CD4-positive, alpha-beta memory T cell (primary cell): ENCODE measurements at regions not wholly inside any gene's neighbourhood (a gene's known extent, or its start where the extent isn't known, plus 50 kb on each side); places are given as distances from the start of the nearest gene placed in this dataset.

ENCODE experiments used
- CTCF ChIA-PET: fragments of 350-600 bp; sonication (Branson Sonifier 250); formaldehyde crosslinking; loops from one replicate; lab custom pipeline; 2021; ENCODE audit warnings: inconsistent platforms; ENCODE audit not compliant: partially characterized antibody; lab: Charles Lee
- POLR2A ChIA-PET: fragments of 350-600 bp; sonication (Branson Sonifier 250); formaldehyde crosslinking; loops from one replicate; lab custom pipeline; 2021; ENCODE audit not compliant: partially characterized antibody; lab: Charles Lee
- DNase-seq, 5 donors: peaks; one replicate each; pipeline versions ENCODE4 v3.0.0 to v3.0.0-alpha.2; 2020 to 2022; ENCODE audit warnings: mixed read lengths in 1 of 5
- H3K27ac ChIP-seq: one replicate; pipeline ENCODE4 v1.7.0; 2013; ENCODE audit warnings: low read depth, low read length
- H3K27me3 ChIP-seq: 2 replicates; pipeline ENCODE4 v1.7.0; 2013; ENCODE audit warnings: mild to moderate bottlenecking, low read length, moderate library complexity; ENCODE audit not compliant: insufficient read depth
- H3K36me3 ChIP-seq: 2 replicates; pipeline ENCODE4 v1.7.0; 2013; ENCODE audit warnings: mild to moderate bottlenecking, low read length, moderate library complexity; ENCODE audit not compliant: insufficient read depth
- H3K4me1 ChIP-seq: 2 replicates; pipeline ENCODE4 v1.7.0; 2013; ENCODE audit warnings: mild to moderate bottlenecking, low read length, moderate library complexity; ENCODE audit not compliant: insufficient read depth
- H3K4me3 ChIP-seq, 2 donors: one replicate each; pipeline ENCODE4 v1.7.0; 2013; ENCODE audit warnings: low read length in 2 of 2, mild to moderate bottlenecking in 1 of 2
- H3K9me3 ChIP-seq, 2 donors: one replicate each; pipeline ENCODE4 v1.7.0; 2013; ENCODE audit warnings: low read length in 2 of 2, control low read depth in 1 of 2; ENCODE audit not compliant: control insufficient read depth in 1 of 2
- H3K27ac Mint-ChIP-seq, 7 donors: one replicate each; pipeline ENCODE4 v1.8.0; 2020 to 2021; ENCODE audit warnings: mixed read lengths in 7 of 7, mild to moderate bottlenecking in 6 of 7, inconsistent platforms in 3 of 7, moderate library complexity in 3 of 7
- H3K27me3 Mint-ChIP-seq, 2 donors: one replicate each; pipeline ENCODE4 v1.8.0; 2020 to 2021; ENCODE audit warnings: mixed read lengths in 2 of 2
- H3K36me3 Mint-ChIP-seq, 2 donors: one replicate each; pipeline ENCODE4 v1.8.0; 2020 to 2021; ENCODE audit warnings: mixed read lengths in 2 of 2, inconsistent platforms in 1 of 2, mild to moderate bottlenecking in 1 of 2
- H3K4me1 Mint-ChIP-seq, 4 donors: one replicate each; pipeline ENCODE4 v1.8.0; 2020 to 2021; ENCODE audit warnings: mixed read lengths in 4 of 4, mild to moderate bottlenecking in 1 of 4
- H3K4me3 Mint-ChIP-seq, 8 donors: one replicate each; pipeline ENCODE4 v1.8.0; 2020 to 2021; ENCODE audit warnings: mixed read lengths in 8 of 8, mild to moderate bottlenecking in 7 of 8, moderate library complexity in 6 of 8, inconsistent platforms in 3 of 8
- H3K9me3 Mint-ChIP-seq, 8 donors: one replicate each; pipeline ENCODE4 v1.8.0; 2020 to 2021; ENCODE audit warnings: mixed read lengths in 8 of 8, mild to moderate bottlenecking in 5 of 8, inconsistent platforms in 3 of 8, moderate library complexity in 1 of 8
- intact Hi-C: fragments of 100-400 bp; cut with micrococcal nuclease; formaldehyde crosslinking; loops from one replicate; pipeline ENCODE4 v1.15.1; 2023

DNA sequence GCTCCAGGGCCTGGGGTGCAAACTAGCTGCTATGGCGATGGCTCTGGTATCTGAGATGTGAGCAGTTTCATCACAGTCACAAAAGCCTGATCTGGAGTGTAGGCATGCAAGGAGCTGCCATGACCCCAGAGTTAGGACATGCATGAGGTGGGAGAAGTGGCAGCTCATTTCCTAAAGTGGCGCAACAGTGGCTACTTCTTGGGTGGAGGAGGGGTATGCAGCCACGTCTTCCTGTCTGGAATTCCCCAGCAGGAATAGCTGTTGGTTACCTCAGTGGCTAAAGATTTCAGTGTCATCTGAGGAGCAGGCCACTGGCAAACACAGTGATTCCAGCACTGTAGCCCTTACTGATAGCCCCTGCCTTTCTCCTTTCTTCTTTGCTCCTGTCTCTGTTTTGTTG lies 1382.5 kb downstream of the C4orf33 start:
- no peaks in the 10 kb centered on the region for H3K9me3 ChIP-seq
- Mint-ChIP-seq H3K9me3 (peaks cover 0 to 17% (median 4%) of the 10 kb centered on the region in 8 donors), H3K27me3 (no peaks in the 10 kb centered on the region), H3K4me1 (no peaks in the 10 kb centered on the region), H3K27ac (no peak overlapping the region), H3K4me3 (no peak overlapping the region), H3K36me3 (no peaks in the 10 kb centered on the region)
- no peak overlapping the region for H3K27ac ChIP-seq
- ChIA-PET CTCF (no interaction called here), POLR2A (no interaction called here)
- H3K4me1 ChIP-seq, result no peaks in the 10 kb centered on the region
- no peak overlapping the region for H3K4me3 ChIP-seq
- intact Hi-C loops, result no loop called here
- H3K27me3 ChIP-seq, result no peaks in the 10 kb centered on the region
- no peaks in the 10 kb centered on the region for H3K36me3 ChIP-seq
- DNase-seq, result no peak

- no peaks in the 10 kb centered on the region for H3K27me3 Mint-ChIP-seq
Measured at GRCh38 chr4:130479020-130479419, 1383.1 kb downstream of the C4orf33 start.

DNA sequence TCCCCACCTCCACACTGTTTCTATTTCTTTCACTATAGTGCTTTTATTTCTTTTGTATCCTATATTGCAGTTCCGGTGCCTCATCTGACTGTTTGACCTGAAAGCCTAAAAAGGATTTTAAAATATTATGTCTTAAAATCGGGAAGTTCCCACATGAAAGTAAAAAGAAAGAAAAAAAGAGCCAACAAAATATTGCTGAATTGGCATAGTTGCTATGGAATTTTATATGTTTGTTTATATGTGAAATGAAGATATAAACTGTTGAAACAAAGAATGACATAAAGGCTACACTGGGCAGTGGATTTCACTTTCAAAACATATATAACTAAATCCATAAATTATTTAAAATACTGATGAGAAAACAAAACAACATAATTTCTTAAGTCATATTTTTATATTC lies 1383.7 kb downstream of the C4orf33 start:
- CTCF ChIA-PET, result no interaction called here
- no peaks in the 10 kb centered on the region for H3K9me3 ChIP-seq
- no peaks in the 10 kb centered on the region for H3K4me1 Mint-ChIP-seq
- no peaks in the 10 kb centered on the region for H3K4me1 ChIP-seq
- H3K27me3 ChIP-seq, result no peaks in the 10 kb centered on the region
- H3K4me3 Mint-ChIP-seq, result no peak overlapping the region
- H3K9me3 Mint-ChIP-seq, result peaks cover 0 to 17% (median 4%) of the 10 kb centered on the region in 8 donors
- H3K27me3 Mint-ChIP-seq, result no peaks in the 10 kb centered on the region
- H3K36me3 Mint-ChIP-seq, result no peaks in the 10 kb centered on the region
- H3K27ac Mint-ChIP-seq, result no peak overlapping the region
- H3K27ac ChIP-seq, result no peak overlapping the region
- no peak for DNase-seq
- no peaks in the 10 kb centered on the region for H3K36me3 ChIP-seq
- POLR2A ChIA-PET, result no interaction called here
- H3K4me3 ChIP-seq, result no peak overlapping the region
- intact Hi-C loops, result no loop called here

More at GRCh38 chr4:130479020-130479419, 1383.1 kb downstream of the C4orf33 start:
- ChIA-PET POLR2A (no interaction called here), CTCF (no interaction called here)
- no peaks in the 10 kb centered on the region for H3K4me1 ChIP-seq
- no peak for DNase-seq
- H3K27ac ChIP-seq, result no peak overlapping the region
- Mint-ChIP-seq H3K9me3 (peaks cover 0 to 17% (median 4%) of the 10 kb centered on the region in 8 donors), H3K36me3 (no peaks in the 10 kb centered on the region), H3K4me1 (no peaks in the 10 kb centered on the region), H3K4me3 (no peak overlapping the region), H3K27ac (no peak overlapping the region)
- H3K36me3 ChIP-seq, result no peaks in the 10 kb centered on the region
- H3K9me3 ChIP-seq, result no peaks in the 10 kb centered on the region
- intact Hi-C loops, result no loop called here
- H3K4me3 ChIP-seq, result no peak overlapping the region
- H3K27me3 ChIP-seq, result no peaks in the 10 kb centered on the region

DNA sequence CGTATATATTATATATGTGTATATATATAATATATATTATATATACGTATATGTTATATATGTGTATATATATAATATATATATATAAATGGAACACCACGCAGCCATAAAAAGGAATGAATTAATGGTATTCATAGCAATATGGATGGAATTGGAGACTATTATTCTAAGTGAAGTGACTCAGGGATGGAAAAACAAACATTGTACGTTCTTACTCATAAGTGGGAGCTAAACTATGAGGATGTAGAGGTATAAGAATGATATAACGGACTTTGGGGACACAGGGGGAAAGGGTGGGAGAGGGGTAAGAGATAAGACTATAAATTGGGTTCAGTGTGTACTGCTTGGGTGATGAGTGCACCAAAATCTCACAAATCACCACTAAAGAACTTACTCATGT lies 1388.9 kb downstream of the C4orf33 start:
- H3K27me3 ChIP-seq, result no peaks in the 10 kb centered on the region
- no peak for DNase-seq
- H3K4me1 ChIP-seq, result no peaks in the 10 kb centered on the region
- peaks cover 0 to 8% (median 3%) of the 10 kb centered on the region in 8 donors for H3K9me3 Mint-ChIP-seq
- H3K4me3 Mint-ChIP-seq, result no peak overlapping the region
- H3K27ac Mint-ChIP-seq, result no peak overlapping the region
- H3K4me3 ChIP-seq, result no peak overlapping the region
- intact Hi-C loops, result no loop called here
- no peak overlapping the region for H3K27ac ChIP-seq
- no peaks in the 10 kb centered on the region for H3K4me1 Mint-ChIP-seq
- ChIA-PET POLR2A (no interaction called here), CTCF (no interaction called here)
- no peaks in the 10 kb centered on the region for H3K9me3 ChIP-seq
- H3K27me3 Mint-ChIP-seq, result no peaks in the 10 kb centered on the region
- no peaks in the 10 kb centered on the region for H3K36me3 ChIP-seq
- no peaks in the 10 kb centered on the region for H3K36me3 Mint-ChIP-seq

DNA sequence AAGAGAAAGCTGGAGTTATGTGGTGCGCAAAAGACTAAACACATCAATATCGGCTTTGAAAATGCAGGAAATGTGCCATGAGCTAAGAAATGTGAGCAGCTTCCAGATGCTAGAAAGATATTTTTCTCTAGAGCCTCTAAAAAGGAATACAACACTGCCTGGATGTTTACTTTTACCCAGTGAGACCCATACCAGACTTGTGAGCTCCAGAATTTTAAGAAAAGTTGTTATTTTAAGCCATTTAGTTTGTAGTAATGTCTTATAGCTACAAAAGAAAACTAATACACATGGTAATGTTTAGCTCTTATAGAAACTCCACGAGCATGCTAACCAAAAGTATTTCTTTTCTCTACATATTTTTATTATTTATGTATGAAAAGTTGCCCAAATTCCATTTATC lies 1389.4 kb downstream of the C4orf33 start:
- ChIA-PET CTCF (no interaction called here), POLR2A (no interaction called here)
- Mint-ChIP-seq H3K27ac (no peak overlapping the region), H3K4me1 (no peaks in the 10 kb centered on the region), H3K4me3 (no peak overlapping the region), H3K36me3 (no peaks in the 10 kb centered on the region), H3K27me3 (no peaks in the 10 kb centered on the region), H3K9me3 (peaks cover 0 to 8% (median 3%) of the 10 kb centered on the region in 8 donors)
- intact Hi-C loops, result no loop called here
- Histone ChIP-seq H3K4me1 (no peaks in the 10 kb centered on the region), H3K36me3 (no peaks in the 10 kb centered on the region), H3K27me3 (no peaks in the 10 kb centered on the region), H3K4me3 (no peak overlapping the region), H3K27ac (no peak overlapping the region), H3K9me3 (no peaks in the 10 kb centered on the region)
- DNase-seq, result no peak

DNA sequence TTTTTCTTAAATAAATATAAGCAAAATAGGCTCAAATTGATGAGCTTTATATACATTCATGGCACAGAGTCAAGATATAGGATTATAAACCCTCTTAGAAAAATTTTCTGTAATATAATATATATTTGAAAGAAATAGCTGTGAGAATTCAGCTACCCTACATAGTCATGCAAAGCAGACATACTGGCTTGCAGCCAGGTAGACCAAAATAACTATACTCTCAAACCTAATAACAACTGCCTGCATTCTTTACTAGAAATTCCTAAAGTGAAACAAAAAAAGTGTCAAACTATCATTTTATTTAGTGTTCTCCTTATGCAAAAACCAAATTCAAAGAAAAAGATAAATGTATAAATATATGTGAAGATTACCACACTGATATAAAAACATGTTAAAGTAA lies 1390.2 kb downstream of the C4orf33 start:
- H3K36me3 Mint-ChIP-seq, result no peaks in the 10 kb centered on the region
- H3K27ac Mint-ChIP-seq, result no peak overlapping the region
- H3K4me3 ChIP-seq, result no peak overlapping the region
- intact Hi-C loops, result no loop called here
- POLR2A ChIA-PET, result no interaction called here
- H3K4me3 Mint-ChIP-seq, result no peak overlapping the region
- H3K27ac ChIP-seq, result no peak overlapping the region
- no peak for DNase-seq
- H3K9me3 Mint-ChIP-seq, result peaks cover 0 to 8% (median 3%) of the 10 kb centered on the region in 8 donors
- H3K36me3 ChIP-seq, result no peaks in the 10 kb centered on the region
- no peaks in the 10 kb centered on the region for H3K27me3 Mint-ChIP-seq
- H3K4me1 Mint-ChIP-seq, result no peaks in the 10 kb centered on the region
- H3K27me3 ChIP-seq, result no peaks in the 10 kb centered on the region
- no peaks in the 10 kb centered on the region for H3K4me1 ChIP-seq
- CTCF ChIA-PET, result no interaction called here
- H3K9me3 ChIP-seq, result no peaks in the 10 kb centered on the region

DNA sequence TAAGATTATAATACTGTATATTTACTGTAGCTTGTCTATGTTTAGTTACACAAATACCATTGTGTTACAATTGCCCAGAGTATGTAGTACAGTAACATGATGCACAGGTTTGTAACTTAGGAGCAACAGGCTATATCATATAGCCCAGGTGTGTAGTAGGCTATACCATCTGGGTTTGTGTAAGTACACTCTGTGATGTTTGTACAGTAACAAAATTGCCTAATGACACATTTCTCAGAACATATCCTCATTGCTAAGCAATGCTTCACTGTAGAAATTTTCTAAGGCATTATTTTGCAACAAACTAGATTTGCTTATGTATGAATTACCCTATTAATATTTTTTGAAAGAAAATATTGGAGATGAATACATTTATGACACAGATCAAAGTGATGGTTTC lies 1390.9 kb downstream of the C4orf33 start:
- Histone ChIP-seq H3K4me3 (no peak overlapping the region), H3K27me3 (no peaks in the 10 kb centered on the region), H3K4me1 (no peaks in the 10 kb centered on the region), H3K9me3 (no peaks in the 10 kb centered on the region), H3K36me3 (no peaks in the 10 kb centered on the region), H3K27ac (no peak overlapping the region)
- intact Hi-C loops, result no loop called here
- H3K27me3 Mint-ChIP-seq, result no peaks in the 10 kb centered on the region
- H3K4me1 Mint-ChIP-seq, result no peaks in the 10 kb centered on the region
- no peak overlapping the region for H3K4me3 Mint-ChIP-seq
- ChIA-PET CTCF (no interaction called here), POLR2A (no interaction called here)
- H3K36me3 Mint-ChIP-seq, result no peaks in the 10 kb centered on the region
- H3K27ac Mint-ChIP-seq, result no peak overlapping the region
- peaks cover 0 to 9% (median 5%) of the 10 kb centered on the region in 8 donors for H3K9me3 Mint-ChIP-seq
- no peak for DNase-seq

DNA sequence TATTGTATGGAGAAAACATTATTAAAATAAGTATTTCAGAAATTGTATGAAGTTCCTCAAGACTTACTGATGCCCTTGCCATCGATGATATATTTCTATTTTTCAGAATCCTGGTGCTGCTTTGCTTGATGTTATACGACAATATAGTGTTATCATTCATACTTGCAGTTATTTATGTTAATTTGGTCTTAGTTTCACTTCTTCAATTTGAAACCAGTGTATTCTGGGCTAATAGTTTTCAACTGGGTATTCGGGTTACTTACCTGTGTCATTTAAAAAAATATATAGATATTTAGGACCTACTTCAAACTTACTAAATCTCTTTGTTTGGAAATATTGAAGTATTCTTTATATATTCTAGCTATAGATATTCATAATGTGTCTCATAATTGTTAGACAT lies 1414.7 kb downstream of the C4orf33 start:
- Histone ChIP-seq H3K9me3 (no peaks in the 10 kb centered on the region), H3K27ac (no peak overlapping the region), H3K36me3 (no peaks in the 10 kb centered on the region), H3K4me3 (no peak overlapping the region), H3K4me1 (no peaks in the 10 kb centered on the region), H3K27me3 (no peaks in the 10 kb centered on the region)
- no peaks in the 10 kb centered on the region for H3K4me1 Mint-ChIP-seq
- no peak overlapping the region for H3K4me3 Mint-ChIP-seq
- no peaks in the 10 kb centered on the region for H3K36me3 Mint-ChIP-seq
- CTCF ChIA-PET, result no interaction called here
- DNase-seq, result no peak
- peaks cover 0 to 15% (median 5%) of the 10 kb centered on the region in 8 donors for H3K9me3 Mint-ChIP-seq
- POLR2A ChIA-PET, result no interaction called here
- H3K27me3 Mint-ChIP-seq, result no peaks in the 10 kb centered on the region
- H3K27ac Mint-ChIP-seq, result no peak overlapping the region
- intact Hi-C loops, result no loop called here
